Osteoblast (primary cell): ENCODE measurements at regions not wholly inside any gene's neighbourhood (a gene's known extent, or its start where the extent isn't known, plus 50 kb on each side); places are given as distances from the start of the nearest gene placed in this dataset.

ENCODE experiments used
- DNase-seq: peaks from one replicate; pipeline ENCODE4 v3.0.0; 2011; ENCODE audit warnings: low spot score, mixed read lengths; ENCODE audit not compliant: insufficient read length; ENCODE audit errors: missing footprints
- H2AFZ ChIP-seq: 2 replicates; pipeline ENCODE4 v1.6.0; 2011; ENCODE audit warnings: mild to moderate bottlenecking, low read length
- H3K27ac ChIP-seq: 2 replicates; pipeline ENCODE4 v1.5.1; 2011; ENCODE audit warnings: mild to moderate bottlenecking, low read depth, low read length, moderate library complexity
- H3K27me3 ChIP-seq: 2 replicates; pipeline ENCODE4 v1.6.0; 2012; ENCODE audit warnings: mild to moderate bottlenecking, control low read depth, inconsistent platforms, low read length, moderate library complexity; ENCODE audit not compliant: insufficient read depth
- H3K36me3 ChIP-seq: 2 replicates; pipeline ENCODE4 v1.5.1; 2011; ENCODE audit warnings: mild to moderate bottlenecking, low read length, control low read depth, moderate library complexity; ENCODE audit not compliant: insufficient read depth
- H3K4me1 ChIP-seq: 2 replicates; pipeline ENCODE4 v1.5.1; 2011; ENCODE audit warnings: mild to moderate bottlenecking, low read length, control low read depth, moderate library complexity; ENCODE audit not compliant: insufficient read depth
- H3K4me2 ChIP-seq: 2 replicates; pipeline ENCODE4 v1.6.0; 2011; ENCODE audit warnings: mild to moderate bottlenecking, low read length; ENCODE audit not compliant: insufficient read depth
- H3K4me3 ChIP-seq: fragments of 200-600 bp; sonication (generic); 3 replicates; pipeline ENCODE4 v1.5.1; 2012; ENCODE audit warnings: mild to moderate bottlenecking, low read length, inconsistent platforms; ENCODE audit not compliant: insufficient read depth
- H3K79me2 ChIP-seq: 2 replicates; pipeline ENCODE4 v1.6.0; 2012; ENCODE audit warnings: mild to moderate bottlenecking, low read length, control low read depth, inconsistent platforms; ENCODE audit not compliant: insufficient read depth
- H3K9me3 ChIP-seq: 2 replicates; pipeline ENCODE4 v1.5.1; 2011; ENCODE audit warnings: low read depth, low read length, control low read depth
- H4K20me1 ChIP-seq: 2 replicates; pipeline ENCODE4 v1.6.0; 2012; ENCODE audit warnings: mild to moderate bottlenecking, low read length, control low read depth; ENCODE audit not compliant: insufficient read depth
- CTCF ChIP-seq: IDR thresholded peaks from 2 replicates; pipeline ENCODE4 v1.5.1; 2011; ENCODE audit warnings: mild to moderate bottlenecking, low read depth, low read length, moderate library complexity; ENCODE audit errors: extremely low read depth

- Histone ChIP-seq H3K79me2 (no peaks in the 10 kb centered on the region), H3K27me3 (no peaks in the 10 kb centered on the region), H3K9me3 (no peaks in the 10 kb centered on the region), H3K36me3 (no peaks in the 10 kb centered on the region), H3K4me3 (no peak overlapping the region), H3K27ac (no peak overlapping the region), H2AFZ (no peak overlapping the region), H3K4me2 (no peak overlapping the region), H3K4me1 (no peaks in the 10 kb centered on the region), H4K20me1 (no peaks in the 10 kb centered on the region)
- DNase-seq, result no peak
- no peak for TF ChIP-seq CTCF
Observed at GRCh38 chr4:136025540-136025939, 1506.8 kb downstream of the PCDH18 start.

GRCh38 chr4:136017556-136017955, 1514.7 kb downstream of the PCDH18 start:
- H3K9me3 ChIP-seq, result no peaks in the 10 kb centered on the region
- no peaks in the 10 kb centered on the region for H3K36me3 ChIP-seq
- H3K4me1 ChIP-seq, result no peaks in the 10 kb centered on the region
- TF ChIP-seq CTCF, result no peak
- no peak overlapping the region for H2AFZ ChIP-seq
- no peaks in the 10 kb centered on the region for H3K27me3 ChIP-seq
- H3K79me2 ChIP-seq, result no peaks in the 10 kb centered on the region
- no peak overlapping the region for H3K27ac ChIP-seq
- DNase-seq, result no peak
- H3K4me2 ChIP-seq, result no peak overlapping the region
- no peaks in the 10 kb centered on the region for H4K20me1 ChIP-seq
- no peak overlapping the region for H3K4me3 ChIP-seq

GRCh38 chr4:136012220-136012619, 1520.1 kb downstream of the PCDH18 start:
- Histone ChIP-seq H3K27me3 (no peaks in the 10 kb centered on the region), H3K27ac (no peak overlapping the region), H3K4me2 (no peak overlapping the region), H3K4me3 (no peak overlapping the region), H3K36me3 (no peaks in the 10 kb centered on the region), H4K20me1 (no peaks in the 10 kb centered on the region), H3K79me2 (no peaks in the 10 kb centered on the region), H3K4me1 (no peaks in the 10 kb centered on the region), H2AFZ (no peak overlapping the region), H3K9me3 (no peaks in the 10 kb centered on the region)
- TF ChIP-seq CTCF, result no peak
- no peak for DNase-seq

GRCh38 chr4:136009258-136009832, 1522.9 kb downstream of the PCDH18 start:
- Histone ChIP-seq H3K27ac (no peak overlapping the region), H2AFZ (no peak overlapping the region), H3K79me2 (no peaks in the 10 kb centered on the region), H3K27me3 (no peaks in the 10 kb centered on the region), H3K4me1 (no peaks in the 10 kb centered on the region), H3K4me2 (no peak overlapping the region), H3K4me3 (no peak overlapping the region), H3K36me3 (no peaks in the 10 kb centered on the region), H4K20me1 (no peaks in the 10 kb centered on the region), H3K9me3 (no peaks in the 10 kb centered on the region)
- TF ChIP-seq CTCF, result no peak
- no peak for DNase-seq
